ENCODE measurements at regions not wholly inside any gene's neighbourhood (a gene's known extent, or its start where the extent isn't known, plus 50 kb on each side); places are given as distances from the start of the nearest gene placed in this dataset.

GRCh38 chr12:77625441-77625840 lies 205.3 kb upstream of the NAV3 start:
- Histone ChIP-seq H3K4me3 (ENCODE audit: low read length) (no peak overlapping the region), H3K36me3 (ENCODE audit: control insufficient read depth, insufficient read depth, low read length, severe bottlenecking) (no peaks in the 10 kb centered on the region), H3K9me3 (ENCODE audit: control insufficient read depth, low read length) (peaks cover 7% of the 10 kb centered on the region), H3K27me3 (replicated peaks; ENCODE audit: control insufficient read depth, insufficient read depth, low read length) (no peaks in the 10 kb centered on the region), H3K9ac (ENCODE audit: low read length) (no peak overlapping the region), H3K4me1 (ENCODE audit: control insufficient read depth, insufficient read depth, low read length) (peaks cover 7% of the 10 kb centered on the region)
- DNase-seq (ENCODE audit: low read depth) = peak; percentile 73

DNA sequence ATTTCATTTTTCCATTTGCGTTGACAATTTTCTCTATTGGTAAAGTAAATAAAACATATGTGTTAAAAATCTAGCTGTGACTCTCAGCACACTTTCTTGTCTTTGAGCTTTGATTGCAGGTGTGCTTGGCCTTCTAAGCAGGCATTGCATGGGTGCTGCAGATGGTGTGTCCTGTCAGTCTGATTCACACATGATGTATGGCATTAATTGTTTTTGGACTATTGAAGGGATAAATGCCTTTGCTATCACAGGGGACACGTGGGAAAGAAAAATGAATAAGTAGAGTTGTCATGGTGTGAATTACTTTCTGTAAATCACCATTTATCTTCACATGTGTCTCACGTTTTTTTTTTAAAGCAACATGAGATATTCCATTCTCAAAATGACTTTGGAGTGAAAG lies 211.3 kb upstream of the NAV3 start:
- Histone ChIP-seq H3K9ac (ENCODE audit: low read length) (no peak overlapping the region), H3K27me3 (replicated peaks; ENCODE audit: control insufficient read depth, insufficient read depth, low read length) (no peaks in the 10 kb centered on the region), H3K36me3 (ENCODE audit: control insufficient read depth, insufficient read depth, low read length, severe bottlenecking) (no peaks in the 10 kb centered on the region), H3K4me3 (ENCODE audit: low read length) (no peak overlapping the region), H3K9me3 (ENCODE audit: control insufficient read depth, low read length) (peaks cover 13% of the 10 kb centered on the region), H3K4me1 (ENCODE audit: control insufficient read depth, insufficient read depth, low read length) (no peaks in the 10 kb centered on the region)
- no peak for DNase-seq (ENCODE audit: low read depth)

GRCh38 chr12:77617818-77618217 lies 212.9 kb upstream of the NAV3 start:
- Histone ChIP-seq H3K4me1 (ENCODE audit: control insufficient read depth, insufficient read depth, low read length) (no peaks in the 10 kb centered on the region), H3K27me3 (replicated peaks; ENCODE audit: control insufficient read depth, insufficient read depth, low read length) (no peaks in the 10 kb centered on the region), H3K4me3 (ENCODE audit: low read length) (no peak overlapping the region), H3K36me3 (ENCODE audit: control insufficient read depth, insufficient read depth, low read length, severe bottlenecking) (no peaks in the 10 kb centered on the region), H3K9me3 (ENCODE audit: control insufficient read depth, low read length) (peaks cover 13% of the 10 kb centered on the region), H3K9ac (ENCODE audit: low read length) (no peak overlapping the region)
- DNase-seq (ENCODE audit: low read depth) = no peak

DNA sequence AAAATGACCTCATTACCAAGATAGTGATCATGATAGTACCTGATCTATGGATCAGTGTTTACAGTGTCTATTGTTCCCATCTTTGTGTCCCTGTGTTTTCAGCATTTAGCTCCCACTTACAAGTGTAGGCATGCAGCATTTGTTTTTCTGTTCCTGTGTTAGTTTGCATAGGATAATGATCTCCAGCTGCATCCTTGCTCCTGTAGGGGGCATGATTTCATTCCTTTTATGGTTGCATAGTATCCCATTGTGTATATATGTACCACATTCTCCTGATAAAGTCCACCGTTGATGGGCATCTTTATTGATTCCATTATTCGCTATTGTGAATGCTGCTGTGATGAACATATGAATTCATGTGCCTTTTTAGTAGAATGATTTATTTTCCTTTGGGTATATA lies 215.4 kb upstream of the NAV3 start:
- Histone ChIP-seq H3K4me3 (ENCODE audit: low read length) (no peak overlapping the region), H3K9ac (ENCODE audit: low read length) (no peak overlapping the region), H3K27me3 (replicated peaks; ENCODE audit: control insufficient read depth, insufficient read depth, low read length) (no peaks in the 10 kb centered on the region), H3K4me1 (ENCODE audit: control insufficient read depth, insufficient read depth, low read length) (no peaks in the 10 kb centered on the region), H3K36me3 (ENCODE audit: control insufficient read depth, insufficient read depth, low read length, severe bottlenecking) (no peaks in the 10 kb centered on the region), H3K9me3 (ENCODE audit: control insufficient read depth, low read length) (peaks cover 13% of the 10 kb centered on the region)
- no peak for DNase-seq (ENCODE audit: low read depth)

- Histone ChIP-seq H3K36me3 (ENCODE audit: control insufficient read depth, insufficient read depth, low read length, severe bottlenecking) (no peaks in the 10 kb centered on the region), H3K9me3 (ENCODE audit: control insufficient read depth, low read length) (peaks cover 13% of the 10 kb centered on the region), H3K27me3 (replicated peaks; ENCODE audit: control insufficient read depth, insufficient read depth, low read length) (no peaks in the 10 kb centered on the region), H3K9ac (ENCODE audit: low read length) (no peak overlapping the region), H3K4me3 (ENCODE audit: low read length) (no peak overlapping the region), H3K4me1 (ENCODE audit: control insufficient read depth, insufficient read depth, low read length) (peaks cover 9% of the 10 kb centered on the region)
- DNase-seq (ENCODE audit: low read depth) = no peak
Observed at GRCh38 chr12:77613411-77613810, 217.3 kb upstream of the NAV3 start.

DNA sequence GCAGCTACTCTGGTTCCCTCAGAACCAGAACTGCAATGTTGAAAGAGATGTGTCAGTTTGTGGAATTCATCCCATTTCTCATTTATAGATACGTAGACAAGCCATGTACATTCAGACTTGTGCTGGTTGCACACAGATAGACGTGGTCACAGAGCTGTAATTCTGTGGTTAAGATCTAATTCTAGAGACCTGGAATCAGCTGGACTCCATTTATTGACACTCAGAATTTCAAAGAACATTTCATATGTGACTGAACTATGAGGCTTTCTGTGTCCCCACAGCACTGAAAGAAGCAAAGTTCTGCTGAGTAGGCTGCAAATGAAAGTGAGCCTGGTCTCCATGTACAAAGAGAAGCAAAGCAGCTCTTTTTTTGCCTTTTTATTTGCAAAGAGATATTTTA lies 220.2 kb upstream of the NAV3 start:
- H3K36me3 ChIP-seq (ENCODE audit: control insufficient read depth, insufficient read depth, low read length, severe bottlenecking) = no peaks in the 10 kb centered on the region
- no peak overlapping the region for H3K9ac ChIP-seq (ENCODE audit: low read length)
- H3K9me3 ChIP-seq (ENCODE audit: control insufficient read depth, low read length) = no peaks in the 10 kb centered on the region
- peaks cover 11% of the 10 kb centered on the region for H3K4me1 ChIP-seq (ENCODE audit: control insufficient read depth, insufficient read depth, low read length)
- no peak for DNase-seq (ENCODE audit: low read depth)
- H3K27me3 ChIP-seq (replicated peaks; ENCODE audit: control insufficient read depth, insufficient read depth, low read length) = no peaks in the 10 kb centered on the region
- no peak overlapping the region for H3K4me3 ChIP-seq (ENCODE audit: low read length)

DNA sequence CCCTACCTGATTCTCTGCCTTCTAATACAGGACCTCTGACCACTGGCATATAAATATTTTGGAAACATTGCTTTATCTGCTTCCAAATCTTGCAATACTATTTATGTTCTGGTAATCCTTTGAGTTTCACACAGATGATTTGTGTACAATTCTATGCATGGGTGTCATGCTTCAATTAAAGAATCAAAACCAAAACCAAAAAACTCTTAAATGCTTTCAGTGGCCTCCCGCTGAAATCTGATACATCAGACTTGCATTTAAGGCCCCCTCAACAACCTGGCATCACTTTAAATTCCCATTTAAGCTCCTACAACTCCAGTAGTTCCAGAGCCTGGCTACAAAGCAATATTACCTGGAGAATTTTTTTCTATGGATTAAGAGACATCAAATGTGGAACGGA lies 221.7 kb upstream of the NAV3 start:
- peaks cover 11% of the 10 kb centered on the region for H3K4me1 ChIP-seq (ENCODE audit: control insufficient read depth, insufficient read depth, low read length)
- no peaks in the 10 kb centered on the region for H3K36me3 ChIP-seq (ENCODE audit: control insufficient read depth, insufficient read depth, low read length, severe bottlenecking)
- H3K9ac ChIP-seq (ENCODE audit: low read length) = no peak overlapping the region
- DNase-seq (ENCODE audit: low read depth) = peak; percentile 54
- H3K27me3 ChIP-seq (replicated peaks; ENCODE audit: control insufficient read depth, insufficient read depth, low read length) = no peaks in the 10 kb centered on the region
- H3K4me3 ChIP-seq (ENCODE audit: low read length) = no peak overlapping the region
- no peaks in the 10 kb centered on the region for H3K9me3 ChIP-seq (ENCODE audit: control insufficient read depth, low read length)

DNA sequence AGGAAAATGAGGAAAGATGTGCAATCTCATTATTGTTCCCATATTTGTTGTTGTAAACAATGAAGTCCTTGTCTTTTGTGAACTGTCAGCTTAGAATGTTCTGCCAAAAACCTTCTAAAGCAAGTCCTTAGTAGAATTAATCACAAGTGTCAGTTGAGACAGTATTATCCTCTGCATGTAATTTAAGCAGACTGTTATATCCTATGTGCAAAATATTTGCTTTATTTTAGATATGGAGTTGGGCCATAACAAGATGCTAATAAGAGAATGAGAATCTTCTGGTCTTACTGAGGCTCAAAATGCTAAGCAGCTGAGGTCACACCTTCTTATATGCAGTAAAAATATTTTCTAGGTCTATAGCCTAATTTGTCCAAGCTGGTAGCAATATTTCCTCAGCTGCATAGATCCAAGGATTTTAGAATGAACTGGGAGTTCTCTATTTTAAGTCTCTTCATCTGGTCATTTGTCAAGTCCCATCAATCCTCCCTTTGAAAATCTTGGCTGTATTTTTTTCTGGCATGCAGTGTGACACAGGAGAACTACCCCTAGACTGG lies 222.3 kb upstream of the NAV3 start:
- H3K9ac ChIP-seq (ENCODE audit: low read length) = no peak overlapping the region
- peaks cover 11% of the 10 kb centered on the region for H3K4me1 ChIP-seq (ENCODE audit: control insufficient read depth, insufficient read depth, low read length)
- no peaks in the 10 kb centered on the region for H3K9me3 ChIP-seq (ENCODE audit: control insufficient read depth, low read length)
- no peaks in the 10 kb centered on the region for H3K27me3 ChIP-seq (replicated peaks; ENCODE audit: control insufficient read depth, insufficient read depth, low read length)
- no peaks in the 10 kb centered on the region for H3K36me3 ChIP-seq (ENCODE audit: control insufficient read depth, insufficient read depth, low read length, severe bottlenecking)
- no peak overlapping the region for H3K4me3 ChIP-seq (ENCODE audit: low read length)
- peak; percentile 44 for DNase-seq (ENCODE audit: low read depth)

DNA sequence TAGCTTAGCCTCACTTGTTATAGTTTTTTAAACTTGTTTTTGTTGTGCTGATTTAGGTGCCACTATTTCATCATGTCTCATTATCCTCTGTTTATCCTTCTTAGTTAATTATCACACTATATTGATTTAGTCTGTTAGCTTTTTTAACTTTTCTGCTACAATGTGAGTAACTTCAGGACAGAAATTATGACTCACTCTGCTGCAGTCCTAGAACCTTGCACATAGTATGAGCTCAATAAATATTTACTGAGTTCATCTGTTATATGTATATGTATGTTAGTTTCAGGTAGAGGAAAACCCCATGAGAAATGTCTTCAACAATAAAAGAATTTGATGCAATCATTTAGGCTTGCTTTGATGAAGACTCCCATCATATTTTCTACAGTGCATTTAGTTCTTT lies 224.3 kb upstream of the NAV3 start:
- DNase-seq (ENCODE audit: low read depth) = no peak
- Histone ChIP-seq H3K9me3 (ENCODE audit: control insufficient read depth, low read length) (no peaks in the 10 kb centered on the region), H3K27me3 (replicated peaks; ENCODE audit: control insufficient read depth, insufficient read depth, low read length) (no peaks in the 10 kb centered on the region), H3K9ac (ENCODE audit: low read length) (no peak overlapping the region), H3K4me3 (ENCODE audit: low read length) (no peak overlapping the region), H3K4me1 (ENCODE audit: control insufficient read depth, insufficient read depth, low read length) (peaks cover 11% of the 10 kb centered on the region), H3K36me3 (ENCODE audit: control insufficient read depth, insufficient read depth, low read length, severe bottlenecking) (no peaks in the 10 kb centered on the region)

DNA sequence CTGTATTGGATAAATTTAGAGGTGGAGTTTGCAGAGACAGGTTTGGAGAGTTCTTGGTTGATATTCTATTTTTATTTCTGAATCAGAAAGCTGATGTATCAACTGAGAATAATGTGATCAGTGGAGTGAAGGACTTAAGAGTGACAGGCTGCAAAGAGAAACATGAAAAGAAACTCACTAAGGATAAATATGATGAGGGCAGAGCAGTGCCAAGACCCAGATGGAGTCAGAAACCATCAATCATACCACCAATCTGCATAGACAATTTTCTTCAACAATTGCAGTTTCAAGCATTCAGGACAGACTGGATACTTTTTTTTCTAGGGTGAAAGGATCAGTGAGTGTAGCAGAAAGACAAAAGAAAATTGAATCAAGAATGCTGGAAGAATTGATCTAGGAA lies 226.7 kb upstream of the NAV3 start:
- H3K27me3 ChIP-seq (replicated peaks; ENCODE audit: control insufficient read depth, insufficient read depth, low read length) = no peaks in the 10 kb centered on the region
- peaks cover 8% of the 10 kb centered on the region for H3K4me1 ChIP-seq (ENCODE audit: control insufficient read depth, insufficient read depth, low read length)
- H3K36me3 ChIP-seq (ENCODE audit: control insufficient read depth, insufficient read depth, low read length, severe bottlenecking) = no peaks in the 10 kb centered on the region
- no peaks in the 10 kb centered on the region for H3K9me3 ChIP-seq (ENCODE audit: control insufficient read depth, low read length)
- no peak overlapping the region for H3K4me3 ChIP-seq (ENCODE audit: low read length)
- no peak for DNase-seq (ENCODE audit: low read depth)
- H3K9ac ChIP-seq (ENCODE audit: low read length) = no peak overlapping the region

DNA sequence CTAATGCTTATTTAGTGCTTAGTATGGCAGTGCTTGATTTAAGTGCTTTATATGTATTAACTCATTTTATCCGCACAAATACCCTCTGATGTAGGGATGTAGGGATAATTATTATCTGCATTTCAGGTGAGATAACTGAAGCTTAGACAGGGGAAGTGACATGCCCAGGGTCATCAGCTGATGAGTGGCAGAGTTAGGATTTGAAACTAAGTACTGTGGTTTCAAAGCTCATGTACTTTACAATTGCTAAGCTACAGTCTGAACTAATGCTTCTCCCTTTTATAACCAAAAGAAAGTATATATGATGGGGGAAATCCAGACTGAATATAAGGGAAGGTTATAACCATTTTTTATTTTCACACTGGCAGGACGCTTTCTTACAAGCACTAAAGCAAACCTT lies 229.6 kb upstream of the NAV3 start:
- Histone ChIP-seq H3K4me1 (ENCODE audit: control insufficient read depth, insufficient read depth, low read length) (no peaks in the 10 kb centered on the region), H3K9ac (ENCODE audit: low read length) (no peak overlapping the region), H3K27me3 (replicated peaks; ENCODE audit: control insufficient read depth, insufficient read depth, low read length) (no peaks in the 10 kb centered on the region), H3K4me3 (ENCODE audit: low read length) (no peak overlapping the region), H3K9me3 (ENCODE audit: control insufficient read depth, low read length) (no peaks in the 10 kb centered on the region), H3K36me3 (ENCODE audit: control insufficient read depth, insufficient read depth, low read length, severe bottlenecking) (no peaks in the 10 kb centered on the region)
- DNase-seq (ENCODE audit: low read depth) = no peak

DNA sequence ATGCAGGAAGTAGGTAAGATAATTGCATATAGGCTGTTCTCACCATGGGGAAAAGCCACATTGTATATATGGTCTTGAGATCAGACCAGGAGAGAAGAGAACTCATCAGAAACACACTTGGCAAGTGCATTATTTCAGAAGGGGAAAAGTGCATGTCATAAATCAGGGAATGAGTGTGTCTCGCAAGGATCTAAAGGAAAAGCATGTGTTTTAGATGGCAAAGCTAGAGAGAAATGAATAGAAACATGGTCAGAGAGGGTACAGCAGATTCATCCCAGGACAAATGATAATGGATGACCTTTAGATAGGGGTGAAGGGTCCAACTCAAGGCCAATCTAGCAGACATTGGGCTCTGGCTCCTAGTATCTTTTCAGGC lies 230.2 kb upstream of the NAV3 start:
- no peak overlapping the region for H3K9ac ChIP-seq (ENCODE audit: low read length)
- H3K9me3 ChIP-seq (ENCODE audit: control insufficient read depth, low read length) = no peaks in the 10 kb centered on the region
- no peaks in the 10 kb centered on the region for H3K27me3 ChIP-seq (replicated peaks; ENCODE audit: control insufficient read depth, insufficient read depth, low read length)
- DNase-seq (ENCODE audit: low read depth) = no peak
- no peaks in the 10 kb centered on the region for H3K4me1 ChIP-seq (ENCODE audit: control insufficient read depth, insufficient read depth, low read length)
- H3K4me3 ChIP-seq (ENCODE audit: low read length) = no peak overlapping the region
- no peaks in the 10 kb centered on the region for H3K36me3 ChIP-seq (ENCODE audit: control insufficient read depth, insufficient read depth, low read length, severe bottlenecking)
